ENCODE measurements at regions not wholly inside any gene's neighbourhood (a gene's known extent, or its start where the extent isn't known, plus 50 kb on each side); places are given as distances from the start of the nearest gene placed in this dataset.

GRCh38 chr6:92114091-92114675 lies 1305.2 kb downstream of the EPHA7 start:
- no peaks in the 10 kb centered on the region for H3K4me1 ChIP-seq
- H3K9me3 ChIP-seq, result no peaks in the 10 kb centered on the region
- no peak for DNase-seq
- H3K36me3 ChIP-seq, result no peaks in the 10 kb centered on the region
- H3K27me3 ChIP-seq, result no peaks in the 10 kb centered on the region
- H3K27ac ChIP-seq, result no peak overlapping the region
- TF ChIP-seq, protein P1, sequence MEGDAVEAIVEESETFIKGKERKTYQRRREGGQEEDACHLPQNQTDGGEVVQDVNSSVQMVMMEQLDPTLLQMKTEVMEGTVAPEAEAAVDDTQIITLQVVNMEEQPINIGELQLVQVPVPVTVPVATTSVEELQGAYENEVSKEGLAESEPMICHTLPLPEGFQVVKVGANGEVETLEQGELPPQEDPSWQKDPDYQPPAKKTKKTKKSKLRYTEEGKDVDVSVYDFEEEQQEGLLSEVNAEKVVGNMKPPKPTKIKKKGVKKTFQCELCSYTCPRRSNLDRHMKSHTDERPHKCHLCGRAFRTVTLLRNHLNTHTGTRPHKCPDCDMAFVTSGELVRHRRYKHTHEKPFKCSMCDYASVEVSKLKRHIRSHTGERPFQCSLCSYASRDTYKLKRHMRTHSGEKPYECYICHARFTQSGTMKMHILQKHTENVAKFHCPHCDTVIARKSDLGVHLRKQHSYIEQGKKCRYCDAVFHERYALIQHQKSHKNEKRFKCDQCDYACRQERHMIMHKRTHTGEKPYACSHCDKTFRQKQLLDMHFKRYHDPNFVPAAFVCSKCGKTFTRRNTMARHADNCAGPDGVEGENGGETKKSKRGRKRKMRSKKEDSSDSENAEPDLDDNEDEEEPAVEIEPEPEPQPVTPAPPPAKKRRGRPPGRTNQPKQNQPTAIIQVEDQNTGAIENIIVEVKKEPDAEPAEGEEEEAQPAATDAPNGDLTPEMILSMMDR (IDR thresholded peaks at IDR 0.05), result no peak
- TF ChIP-seq POLR2A (IDR thresholded peaks at IDR 0.05), result no peak
- intact Hi-C loops (cut with DNase I), result no loop called here
- H3K4me3 ChIP-seq (replicated peaks in 1 of 3), result no peak overlapping the region
- WGBS, 2 donors, result 2 to 43% methylated on average over 1 of the region's 1 CpG

DNA sequence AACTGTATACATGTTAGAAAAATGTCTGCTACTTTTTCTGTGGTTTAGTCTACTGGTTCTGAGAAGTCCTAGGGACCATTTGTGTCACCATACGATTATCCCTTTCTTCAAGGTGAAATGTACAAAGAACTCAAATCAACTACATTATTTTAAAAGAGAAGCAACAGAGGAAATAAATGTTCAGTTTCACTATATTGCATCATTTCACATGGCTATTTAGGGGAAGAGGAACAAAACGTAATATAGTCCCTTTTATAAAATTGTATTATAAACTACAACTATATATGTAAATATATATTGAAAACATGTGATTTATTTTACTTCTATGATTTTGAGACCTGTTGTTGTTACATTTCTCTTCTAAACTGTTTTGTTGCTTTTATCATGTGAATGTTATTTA lies 1308.0 kb downstream of the EPHA7 start:
- Histone ChIP-seq H3K4me1 (no peaks in the 10 kb centered on the region), H3K4me3 (replicated peaks in 1 of 3) (no peak overlapping the region), H3K9me3 (no peaks in the 10 kb centered on the region), H3K36me3 (no peaks in the 10 kb centered on the region), H3K27ac (no peak overlapping the region), H3K27me3 (no peaks in the 10 kb centered on the region)
- DNase-seq, result no peak
- intact Hi-C loops (cut with DNase I), result no loop called here
- TF ChIP-seq POLR2A (IDR thresholded peaks at IDR 0.05), result no peak
- TF ChIP-seq, protein P1 (IDR thresholded peaks at IDR 0.05), result no peak
- WGBS, 2 donors, result 80 to 88% methylated on average over 2 of the region's 2 CpGs

- WGBS, 2 donors, result 60 to 69% methylated on average over 4 of the region's 4 CpGs
- TF ChIP-seq, protein P1 (IDR thresholded peaks at IDR 0.05), result no peak
- no peak for TF ChIP-seq POLR2A (IDR thresholded peaks at IDR 0.05)
- H3K27me3 ChIP-seq, result no peaks in the 10 kb centered on the region
- H3K4me1 ChIP-seq, result no peaks in the 10 kb centered on the region
- intact Hi-C loops (cut with DNase I), result no loop called here
- H3K4me3 ChIP-seq (replicated peaks in 1 of 3), result no peak overlapping the region
- H3K36me3 ChIP-seq, result no peaks in the 10 kb centered on the region
- no peak overlapping the region for H3K27ac ChIP-seq
- no peak for DNase-seq
- no peaks in the 10 kb centered on the region for H3K9me3 ChIP-seq
These were observed 1309.0 kb downstream of the EPHA7 start for GRCh38 chr6:92110403-92110802.

GRCh38 chr6:92109956-92110355 lies 1309.4 kb downstream of the EPHA7 start:
- no peaks in the 10 kb centered on the region for H3K27me3 ChIP-seq
- H3K36me3 ChIP-seq, result no peaks in the 10 kb centered on the region
- H3K27ac ChIP-seq, result no peak overlapping the region
- WGBS, 2 donors, result 76 to 77% methylated on average over 5 of the region's 5 CpGs
- H3K4me3 ChIP-seq (replicated peaks in 1 of 3), result no peak overlapping the region
- H3K4me1 ChIP-seq, result no peaks in the 10 kb centered on the region
- H3K9me3 ChIP-seq, result no peaks in the 10 kb centered on the region
- TF ChIP-seq, protein P1 (IDR thresholded peaks at IDR 0.05), result no peak
- TF ChIP-seq POLR2A (IDR thresholded peaks at IDR 0.05), result no peak
- no peak for DNase-seq
- intact Hi-C loops (cut with DNase I), result no loop called here

DNA sequence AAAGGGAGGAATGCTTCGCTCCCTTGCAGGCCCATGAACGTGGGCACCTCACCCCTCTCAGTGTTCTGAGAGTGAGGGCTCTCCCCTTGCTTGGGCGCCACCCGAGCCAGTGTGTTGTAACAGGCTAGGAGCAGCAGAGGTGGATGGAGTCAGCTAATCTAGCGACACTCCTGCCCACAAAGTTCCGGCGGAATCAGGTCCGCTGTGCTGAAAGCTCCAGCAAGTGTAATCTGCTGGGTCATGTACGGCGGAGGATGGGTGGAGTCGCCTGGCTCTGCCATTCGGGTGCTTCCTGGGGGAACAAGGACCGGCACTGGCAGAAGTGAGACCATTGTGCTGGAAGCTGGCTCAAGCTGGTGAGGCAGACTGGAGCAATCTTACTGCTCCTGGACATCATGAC lies 1310.1 kb downstream of the EPHA7 start:
- TF ChIP-seq, protein P1 (IDR thresholded peaks at IDR 0.05), result no peak
- no peak for TF ChIP-seq POLR2A (IDR thresholded peaks at IDR 0.05)
- Histone ChIP-seq H3K27ac (no peak overlapping the region), H3K27me3 (no peaks in the 10 kb centered on the region), H3K9me3 (no peaks in the 10 kb centered on the region), H3K36me3 (no peaks in the 10 kb centered on the region), H3K4me3 (replicated peaks in 1 of 3) (no peak overlapping the region), H3K4me1 (no peaks in the 10 kb centered on the region)
- intact Hi-C loops (cut with DNase I), result no loop called here
- no peak for DNase-seq
- WGBS, 2 donors, result 92 to 97% methylated on average over 11 to 13 of the region's 13 CpGs

All from thyroid gland (tissue), 4 donors.